Neural progenitor cell (in vitro differentiated cells): ENCODE measurements at regions not wholly inside any gene's neighbourhood (a gene's known extent, or its start where the extent isn't known, plus 50 kb on each side); places are given as distances from the start of the nearest gene placed in this dataset.

ENCODE experiments used
- CTCF ChIP-seq: fragments of 200-600 bp; sonication (generic); IDR thresholded peaks from 2 replicates; pipeline ENCODE4 v1.5.1; 2017; ENCODE audit warnings: antibody characterized with exemption, mild to moderate bottlenecking
- EZH2 ChIP-seq: fragments of 200-600 bp; sonication (generic); IDR thresholded peaks from 2 replicates; pipeline ENCODE4 v1.6.1; 2017; ENCODE audit warnings: antibody characterized with exemption, mild to moderate bottlenecking, moderate library complexity
- EZH2phosphoT487 ChIP-seq: fragments of 200-600 bp; sonication (generic); IDR thresholded peaks from 2 replicates; pipeline ENCODE4 v1.6.1; 2017; ENCODE audit warnings: antibody characterized with exemption

GRCh38 chr5:104241046-104241445 is 678.5 kb upstream of the NUDT12 start:
- TF ChIP-seq CTCF (no peak), EZH2 (no peak), EZH2phosphoT487 (no peak)
